Skeletal muscle satellite cell (primary cell): ENCODE measurements at regions not wholly inside any gene's neighbourhood (a gene's known extent, or its start where the extent isn't known, plus 50 kb on each side); places are given as distances from the start of the nearest gene placed in this dataset.

Source experiments
- H3K27me3 ChIP-seq: 2 replicates; pipeline ENCODE4 v1.7.0; 2013; ENCODE audit warnings: low read length; ENCODE audit not compliant: control insufficient read depth, insufficient read depth
- H3K36me3 ChIP-seq: 2 replicates; pipeline ENCODE4 v1.7.0; 2013; ENCODE audit warnings: mild to moderate bottlenecking, control low read depth, low read length; ENCODE audit not compliant: insufficient read depth
- H3K4me1 ChIP-seq: 2 replicates; pipeline ENCODE4 v1.7.0; 2013; ENCODE audit warnings: low read length; ENCODE audit not compliant: control insufficient read depth, insufficient read depth
- H3K4me2 ChIP-seq: 2 replicates; pipeline ENCODE4 v1.7.0; 2013; ENCODE audit warnings: mild to moderate bottlenecking, low read length
- H3K4me3 ChIP-seq: 2 replicates; pipeline ENCODE4 v1.7.0; 2013; ENCODE audit warnings: low read length
- H3K9ac ChIP-seq: 2 replicates; pipeline ENCODE4 v1.7.0; 2013; ENCODE audit warnings: mild to moderate bottlenecking, low read depth, low read length, moderate library complexity
- H3K9me3 ChIP-seq: replicated peaks from 2 replicates; pipeline ENCODE4 v1.7.0; 2013; ENCODE audit warnings: mild to moderate bottlenecking, control low read depth, low read length

DNA sequence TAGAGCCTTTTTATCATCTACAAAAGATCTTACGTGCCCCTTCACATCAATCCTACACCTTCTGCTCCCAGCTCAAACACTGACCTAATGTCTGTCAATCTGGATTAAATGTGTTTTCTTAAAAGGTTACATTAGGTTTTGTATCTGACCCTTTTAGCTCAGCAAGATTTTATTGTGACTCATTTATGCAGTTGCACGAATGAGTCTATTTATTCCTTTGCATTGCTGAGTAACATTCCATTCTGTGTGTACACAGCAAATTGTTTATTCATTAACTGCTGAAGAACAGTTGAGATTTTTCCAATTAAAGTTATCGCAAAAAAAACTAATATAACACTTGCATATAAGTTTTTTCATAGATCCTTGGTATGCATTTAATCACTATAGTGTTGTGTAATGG lies 253.9 kb upstream of the GPC6 start:
- Histone ChIP-seq H3K4me3 (no peak overlapping the region), H3K9ac (no peak overlapping the region), H3K4me2 (no peak overlapping the region), H3K36me3 (no peaks in the 10 kb centered on the region), H3K27me3 (no peaks in the 10 kb centered on the region), H3K9me3 (no peaks in the 10 kb centered on the region), H3K4me1 (no peaks in the 10 kb centered on the region)

DNA sequence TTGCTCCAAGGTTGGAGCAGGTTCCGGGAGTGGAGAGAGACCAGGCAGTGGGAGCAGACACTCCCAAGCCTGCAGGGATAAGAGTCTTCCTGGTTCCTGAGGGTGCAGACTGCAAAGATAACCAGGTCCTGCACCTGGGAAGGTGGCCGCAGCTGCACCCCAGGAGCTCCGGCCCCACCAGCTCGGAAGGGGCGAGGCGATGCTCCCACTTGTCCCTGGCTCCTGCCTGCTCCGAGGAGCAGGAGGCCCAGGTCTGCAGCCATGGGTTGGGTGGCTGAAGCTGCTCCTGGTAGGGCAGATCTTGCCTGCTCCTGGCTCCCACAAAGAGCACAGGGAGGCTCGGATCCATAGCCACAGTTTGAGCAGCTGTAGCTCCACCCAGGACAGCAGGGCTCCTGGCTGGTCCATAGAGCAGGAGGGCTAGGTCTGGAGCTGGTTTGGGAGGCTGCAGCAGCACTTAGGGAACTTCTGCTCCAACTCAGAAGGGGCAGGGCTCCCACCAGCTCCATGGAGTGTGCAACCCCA lies 251.6 kb upstream of the GPC6 start:
- H3K9me3 ChIP-seq = no peaks in the 10 kb centered on the region
- no peak overlapping the region for H3K4me3 ChIP-seq
- H3K27me3 ChIP-seq = no peaks in the 10 kb centered on the region
- no peaks in the 10 kb centered on the region for H3K4me1 ChIP-seq
- H3K9ac ChIP-seq = no peak overlapping the region
- H3K36me3 ChIP-seq = no peaks in the 10 kb centered on the region
- H3K4me2 ChIP-seq = no peak overlapping the region

- Histone ChIP-seq H3K9ac (no peak overlapping the region), H3K4me1 (no peaks in the 10 kb centered on the region), H3K4me2 (no peak overlapping the region), H3K27me3 (no peaks in the 10 kb centered on the region), H3K36me3 (no peaks in the 10 kb centered on the region), H3K9me3 (no peaks in the 10 kb centered on the region), H3K4me3 (no peak overlapping the region)
Observed at GRCh38 chr13:92976657-92977056, 249.9 kb upstream of the GPC6 start.

GRCh38 chr13:92984151-92984550 lies 242.5 kb upstream of the GPC6 start:
- Histone ChIP-seq H3K4me3 (no peak overlapping the region), H3K27me3 (no peaks in the 10 kb centered on the region), H3K4me2 (no peak overlapping the region), H3K4me1 (no peaks in the 10 kb centered on the region), H3K9ac (no peak overlapping the region), H3K36me3 (no peaks in the 10 kb centered on the region), H3K9me3 (no peaks in the 10 kb centered on the region)

DNA sequence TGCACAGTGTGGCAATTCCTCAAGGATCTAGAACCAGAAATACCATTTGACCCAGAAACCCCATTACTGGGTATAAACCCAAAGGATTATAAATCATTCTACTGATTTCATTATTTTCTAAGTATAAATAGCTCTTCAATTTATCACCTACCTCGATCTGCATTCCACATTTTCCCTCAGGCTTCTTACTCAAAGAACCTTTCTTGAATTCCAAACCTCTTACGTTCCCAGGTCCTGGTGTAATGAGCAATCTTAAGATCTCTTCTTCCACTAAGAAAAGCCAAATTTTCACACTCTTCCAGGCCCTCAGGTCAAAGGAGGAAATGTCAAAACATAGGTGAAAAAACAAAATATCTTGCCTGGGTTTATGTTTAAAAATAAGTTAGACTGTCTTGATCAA lies 237.3 kb upstream of the GPC6 start:
- H3K36me3 ChIP-seq = no peaks in the 10 kb centered on the region
- H3K4me1 ChIP-seq = peaks cover 15% of the 10 kb centered on the region
- H3K4me2 ChIP-seq = no peak overlapping the region
- no peak overlapping the region for H3K4me3 ChIP-seq
- peaks cover 1% of the 10 kb centered on the region for H3K9me3 ChIP-seq
- H3K9ac ChIP-seq = no peak overlapping the region
- no peaks in the 10 kb centered on the region for H3K27me3 ChIP-seq

DNA sequence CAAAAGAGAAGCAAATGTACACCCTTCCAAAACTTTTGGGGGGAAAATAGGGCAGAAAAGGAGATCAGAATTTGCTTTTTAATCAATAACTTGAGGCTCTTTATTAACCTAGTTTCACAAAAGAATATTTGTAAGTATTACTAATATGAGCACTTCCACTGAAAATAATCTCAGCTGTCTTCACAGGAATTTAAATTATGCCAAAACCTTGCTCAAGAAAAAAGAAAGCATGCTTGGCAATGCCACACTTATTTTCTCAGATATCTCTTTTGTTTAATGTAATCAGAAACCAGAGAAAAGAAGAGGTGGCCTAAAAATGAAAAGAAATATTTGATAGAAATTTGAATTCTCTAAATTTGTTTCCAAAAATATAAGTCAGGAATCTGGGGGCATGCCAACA lies 234.9 kb upstream of the GPC6 start:
- Histone ChIP-seq H3K4me1 (peaks cover 18% of the 10 kb centered on the region), H3K36me3 (no peaks in the 10 kb centered on the region), H3K27me3 (no peaks in the 10 kb centered on the region), H3K9me3 (peaks cover 5% of the 10 kb centered on the region), H3K9ac (no peak overlapping the region), H3K4me2 (no peak overlapping the region), H3K4me3 (no peak overlapping the region)

DNA sequence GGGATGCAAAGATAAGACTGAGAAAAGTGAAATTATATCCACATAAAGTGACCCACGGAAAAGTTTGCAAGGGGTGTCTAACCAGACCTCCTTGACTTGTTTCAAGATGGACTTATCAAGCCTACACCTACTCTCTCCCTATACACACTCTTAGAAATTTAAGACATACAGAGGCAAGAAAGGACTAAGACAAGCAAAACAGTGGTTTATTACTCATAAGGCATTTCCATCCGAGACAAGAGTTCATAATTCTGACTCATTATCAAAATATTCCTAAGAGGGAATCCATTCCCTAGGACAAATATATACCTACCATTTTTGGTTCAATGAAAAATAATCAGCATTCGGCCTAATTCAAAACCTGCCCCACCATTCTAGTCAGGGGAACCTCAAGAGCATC lies 232.6 kb upstream of the GPC6 start:
- Histone ChIP-seq H3K4me2 (peak overlapping the region; percentile 38), H3K27me3 (no peaks in the 10 kb centered on the region), H3K36me3 (no peaks in the 10 kb centered on the region), H3K9me3 (peaks cover 5% of the 10 kb centered on the region), H3K9ac (no peak overlapping the region), H3K4me3 (no peak overlapping the region), H3K4me1 (peaks cover 18% of the 10 kb centered on the region)

DNA sequence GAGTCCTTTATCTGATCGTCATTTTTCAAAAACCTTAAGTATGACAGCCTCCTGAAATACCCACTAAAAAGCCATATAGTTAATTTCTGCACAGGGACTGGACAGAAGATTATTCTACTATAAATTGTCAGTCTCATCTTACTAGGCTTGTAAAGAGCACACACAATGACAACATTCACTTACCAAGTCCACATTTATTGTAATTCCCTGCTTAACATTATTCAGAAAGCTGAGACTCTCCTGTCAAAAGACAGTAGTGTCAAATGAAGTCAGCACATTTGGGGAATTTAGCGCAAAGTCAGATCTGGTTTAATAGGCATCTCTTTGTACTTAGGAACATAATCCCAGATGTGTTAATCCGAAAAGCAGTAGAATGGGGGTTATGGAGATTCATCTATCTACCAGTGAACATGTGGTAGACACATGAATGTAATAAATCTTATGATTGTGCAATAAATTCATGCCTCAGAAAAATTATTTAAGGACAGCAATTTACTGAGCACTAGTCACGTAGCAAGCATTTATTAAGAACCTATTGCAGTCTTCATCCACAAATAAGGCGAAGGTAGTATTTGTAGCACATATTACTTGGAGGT lies 224.6 kb upstream of the GPC6 start:
- H3K4me3 ChIP-seq = no peak overlapping the region
- no peaks in the 10 kb centered on the region for H3K4me1 ChIP-seq
- no peak overlapping the region for H3K9ac ChIP-seq
- H3K4me2 ChIP-seq = no peak overlapping the region
- H3K9me3 ChIP-seq = no peaks in the 10 kb centered on the region
- H3K36me3 ChIP-seq = no peaks in the 10 kb centered on the region
- no peaks in the 10 kb centered on the region for H3K27me3 ChIP-seq

- Histone ChIP-seq H3K9me3 (no peaks in the 10 kb centered on the region), H3K4me1 (no peaks in the 10 kb centered on the region), H3K4me3 (no peak overlapping the region), H3K4me2 (no peak overlapping the region), H3K27me3 (no peaks in the 10 kb centered on the region), H3K9ac (no peak overlapping the region), H3K36me3 (no peaks in the 10 kb centered on the region)
Observed at GRCh38 chr13:93003531-93003930, 223.1 kb upstream of the GPC6 start.

DNA sequence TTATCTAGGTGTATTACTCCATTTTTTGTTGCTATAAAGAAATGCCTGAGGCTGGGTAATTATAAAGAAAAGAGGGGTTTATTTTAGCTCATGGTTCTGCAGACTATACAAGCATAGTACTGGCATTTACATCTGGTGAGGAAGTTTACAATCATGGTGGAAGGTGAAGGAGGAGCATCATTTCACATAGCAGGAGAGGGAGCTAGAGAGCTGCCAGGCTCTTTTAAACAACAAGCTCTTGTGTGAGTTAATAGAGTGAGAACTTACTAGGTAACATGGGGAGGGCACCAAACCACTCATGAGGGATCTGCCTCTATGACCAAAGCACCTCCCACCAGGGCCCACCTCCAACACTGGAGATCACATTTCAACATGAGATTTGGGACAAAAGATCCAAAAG lies 221.7 kb upstream of the GPC6 start:
- no peaks in the 10 kb centered on the region for H3K27me3 ChIP-seq
- H3K4me3 ChIP-seq = no peak overlapping the region
- H3K4me2 ChIP-seq = no peak overlapping the region
- no peaks in the 10 kb centered on the region for H3K36me3 ChIP-seq
- H3K4me1 ChIP-seq = no peaks in the 10 kb centered on the region
- H3K9me3 ChIP-seq = no peaks in the 10 kb centered on the region
- H3K9ac ChIP-seq = no peak overlapping the region

GRCh38 chr13:93007928-93008327 lies 218.7 kb upstream of the GPC6 start:
- Histone ChIP-seq H3K27me3 (no peaks in the 10 kb centered on the region), H3K9me3 (no peaks in the 10 kb centered on the region), H3K9ac (no peak overlapping the region), H3K4me3 (no peak overlapping the region), H3K4me1 (no peaks in the 10 kb centered on the region), H3K4me2 (no peak overlapping the region), H3K36me3 (no peaks in the 10 kb centered on the region)

DNA sequence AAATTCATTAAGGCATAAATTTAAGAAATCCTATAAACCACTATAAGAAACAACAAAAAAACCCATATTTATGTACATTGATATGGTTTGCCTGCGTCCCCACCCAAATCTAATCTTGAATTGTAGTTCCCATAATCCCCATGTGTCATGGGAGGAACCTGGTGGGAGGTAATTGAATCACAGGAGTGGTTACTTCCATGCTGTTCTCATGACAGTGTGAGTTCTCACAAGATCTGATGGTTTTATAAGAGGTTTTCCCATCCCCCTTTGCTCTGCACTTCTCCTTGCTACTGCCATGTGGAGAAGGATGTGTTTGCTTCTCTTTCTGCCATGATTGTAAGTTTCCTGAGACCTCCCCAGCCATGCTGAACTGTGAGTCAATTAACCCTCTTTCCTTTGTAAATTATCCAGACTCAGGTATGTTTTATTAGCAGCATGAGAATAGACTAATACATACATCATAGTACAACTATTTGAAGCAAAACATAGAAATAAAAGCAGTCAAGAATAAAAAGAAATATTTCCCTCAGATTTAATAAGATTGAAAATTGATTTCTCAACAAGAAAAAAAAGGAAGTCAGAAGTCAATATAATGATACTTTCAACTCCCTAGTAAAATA lies 209.0 kb upstream of the GPC6 start:
- Histone ChIP-seq H3K9ac (no peak overlapping the region), H3K36me3 (no peaks in the 10 kb centered on the region), H3K27me3 (no peaks in the 10 kb centered on the region), H3K4me2 (no peak overlapping the region), H3K4me3 (no peak overlapping the region), H3K4me1 (no peaks in the 10 kb centered on the region), H3K9me3 (peaks cover 7% of the 10 kb centered on the region)
